ENCODE measurements at regions not wholly inside any gene's neighbourhood (a gene's known extent, or its start where the extent isn't known, plus 50 kb on each side); places are given as distances from the start of the nearest gene placed in this dataset.
"Not testable (repeated sequence)": the region's sequence is repeated elsewhere in the genome, so short reads cannot be mapped to it uniquely, and the experiment has no call there.

GRCh38 chr7:118918556-118918955 lies 694.1 kb downstream of the ANKRD7 start:
- DNase-seq (ENCODE audit: low read depth in 2 of 2): no peak

- no peak for DNase-seq (ENCODE audit: low read depth in 2 of 2)
These were observed 714.3 kb downstream of the ANKRD7 start for GRCh38 chr7:118938845-118939244.

- no peak for DNase-seq (ENCODE audit: low read depth in 2 of 2)
These were observed 719.8 kb downstream of the ANKRD7 start for GRCh38 chr7:118944271-118944670.

GRCh38 chr7:118945911-118946682 lies 721.6 kb downstream of the ANKRD7 start:
- no peak for DNase-seq (ENCODE audit: low read depth in 2 of 2)

GRCh38 chr7:118948508-118948907 lies 724.0 kb downstream of the ANKRD7 start:
- no peak for DNase-seq (ENCODE audit: low read depth in 2 of 2)

DNA sequence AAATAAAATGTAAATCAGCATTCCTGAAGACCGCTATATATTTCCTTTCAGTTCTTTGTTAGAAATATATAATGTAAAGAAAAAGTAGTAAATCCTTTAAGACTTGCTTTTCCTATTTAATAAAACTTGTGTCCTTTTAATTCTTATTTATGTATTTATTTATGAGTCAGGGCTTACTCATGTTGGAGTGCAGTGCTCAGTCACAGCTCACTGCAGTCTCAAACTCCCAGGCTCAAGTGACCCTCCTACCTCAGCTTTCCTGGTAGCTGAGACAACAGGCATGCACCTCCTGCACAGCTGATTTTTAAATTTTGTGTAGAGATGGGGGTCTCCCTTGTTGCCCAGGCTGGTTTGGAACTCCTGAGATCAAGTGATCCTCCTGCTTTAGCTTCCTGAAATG lies 724.5 kb downstream of the ANKRD7 start:
- no peak for DNase-seq (ENCODE audit: low read depth in 2 of 2)

- not testable (repeated sequence) for DNase-seq (ENCODE audit: low read depth in 2 of 2)
These were observed 731.8 kb downstream of the ANKRD7 start for GRCh38 chr7:118956285-118956684.

GRCh38 chr7:118969370-118969769 lies 744.9 kb downstream of the ANKRD7 start:
- no peak for DNase-seq (ENCODE audit: low read depth in 2 of 2)

DNA sequence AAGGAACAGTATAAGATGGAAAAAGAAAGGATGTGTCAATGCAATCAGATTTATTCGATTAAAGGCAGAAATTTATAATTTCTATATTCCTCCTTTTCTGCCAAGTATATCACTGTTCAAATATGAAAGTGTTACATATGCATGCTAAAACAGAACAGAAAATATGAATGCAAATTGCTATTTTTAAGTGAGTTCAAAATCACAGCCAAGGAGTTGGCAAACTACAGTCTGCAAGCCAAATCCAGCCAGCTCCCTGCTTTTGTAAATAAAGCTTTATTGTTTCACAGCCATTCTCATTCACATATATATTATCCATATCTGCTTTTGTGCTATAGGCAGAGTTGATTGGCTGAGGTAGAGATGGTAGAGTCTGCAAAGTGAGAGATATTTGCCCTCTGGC lies 747.2 kb downstream of the ANKRD7 start:
- DNase-seq (ENCODE audit: low read depth in 2 of 2): no peak

DNA sequence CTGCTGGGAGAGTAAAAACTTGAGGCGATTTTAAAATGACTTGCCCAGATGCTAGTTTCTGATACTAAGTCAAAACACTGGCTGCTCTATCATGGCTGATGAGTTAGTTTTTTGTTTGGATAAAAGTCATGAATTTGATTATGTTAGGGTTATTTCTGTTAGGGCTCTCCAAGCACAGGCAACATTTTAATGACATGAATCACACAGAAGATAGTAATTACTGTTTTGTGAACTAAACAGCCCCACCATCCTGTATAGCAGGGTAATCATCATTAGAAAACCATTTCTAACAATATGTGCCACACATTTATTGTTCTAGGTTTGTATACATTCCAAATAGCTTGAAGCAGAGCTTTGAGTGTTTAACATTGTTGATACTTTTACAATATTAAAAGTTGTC lies 750.3 kb downstream of the ANKRD7 start:
- DNase-seq (ENCODE audit: low read depth in 2 of 2): no peak

GRCh38 chr7:118995350-118995749 lies 770.8 kb downstream of the ANKRD7 start:
- no peak for DNase-seq (ENCODE audit: low read depth in 2 of 2)

GRCh38 chr7:119007236-119007635 lies 782.7 kb downstream of the ANKRD7 start:
- no peak for DNase-seq (ENCODE audit: low read depth in 2 of 2)

DNA sequence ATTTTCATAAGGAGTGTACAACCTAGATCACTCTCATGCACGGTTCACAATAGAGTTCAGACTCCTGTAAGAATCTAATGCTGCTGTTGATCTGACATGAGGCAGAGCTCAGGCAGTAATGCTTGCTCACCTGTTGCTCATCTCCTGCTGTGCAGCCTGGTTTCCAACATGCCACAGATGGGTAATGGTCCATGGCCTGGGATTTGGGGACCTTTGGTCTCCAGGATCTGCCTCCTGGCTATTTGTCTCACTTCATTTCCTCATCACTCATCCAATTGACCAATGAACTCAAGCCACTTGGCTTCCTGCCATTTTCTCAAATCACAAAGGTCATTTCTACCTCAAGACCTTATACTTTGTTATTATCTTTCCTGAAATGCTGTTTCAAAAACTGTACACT lies 786.1 kb downstream of the ANKRD7 start:
- DNase-seq (ENCODE audit: low read depth in 2 of 2): no peak

DNA sequence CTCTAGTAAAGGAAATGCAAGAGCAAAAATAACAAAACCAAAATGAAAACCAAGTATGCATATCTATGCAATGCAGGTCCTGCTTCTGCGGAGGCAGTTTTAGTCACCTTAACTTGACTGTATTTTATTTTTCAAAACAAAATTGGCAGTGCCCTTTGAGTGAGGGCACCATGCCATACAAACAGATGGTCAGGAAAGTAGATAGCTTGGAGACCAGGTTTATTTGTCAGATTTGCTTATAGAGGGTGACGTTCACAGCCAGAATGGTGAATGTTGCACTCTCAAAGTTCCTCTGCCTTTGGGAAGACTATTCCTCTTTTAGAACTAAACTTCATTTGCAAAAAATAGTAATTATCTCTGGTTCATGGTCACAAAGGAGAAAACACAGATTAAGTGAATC lies 801.9 kb downstream of the ANKRD7 start:
- DNase-seq (ENCODE audit: low read depth in 2 of 2): no peak

GRCh38 chr7:119028736-119029135 lies 804.2 kb downstream of the ANKRD7 start:
- no peak for DNase-seq (ENCODE audit: low read depth in 2 of 2)

GRCh38 chr7:119032136-119032535 lies 807.6 kb downstream of the ANKRD7 start:
- DNase-seq (ENCODE audit: low read depth in 2 of 2): not testable (repeated sequence)

DNA sequence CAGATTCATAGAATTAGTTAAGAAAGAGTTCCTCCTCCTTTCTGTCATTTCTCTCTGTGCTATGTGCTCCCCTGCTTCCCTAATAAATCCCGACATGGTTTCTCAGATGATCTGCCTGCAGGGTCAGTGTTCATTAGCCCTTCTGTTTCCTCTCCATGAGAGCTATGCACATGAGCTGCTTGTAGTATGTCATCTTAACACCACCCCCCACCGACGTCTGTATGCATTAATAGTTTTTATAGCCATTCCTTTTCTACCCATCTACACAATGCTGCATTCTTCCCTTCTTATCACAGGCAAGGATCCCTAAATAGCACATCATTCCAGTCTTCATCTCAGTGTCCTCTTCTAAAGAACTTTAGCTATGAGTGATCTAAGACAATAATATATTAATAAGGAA lies 809.1 kb downstream of the ANKRD7 start:
- no peak for DNase-seq (ENCODE audit: low read depth in 2 of 2)

- no peak for DNase-seq (ENCODE audit: low read depth in 2 of 2)
These were observed 813.4 kb downstream of the ANKRD7 start for GRCh38 chr7:119037941-119038340.

- no peak for DNase-seq (ENCODE audit: low read depth in 2 of 2)
These were observed 821.6 kb downstream of the ANKRD7 start for GRCh38 chr7:119046068-119046467.

- DNase-seq (ENCODE audit: low read depth in 2 of 2): no peak
These were observed 841.5 kb downstream of the ANKRD7 start for GRCh38 chr7:119065966-119066365.

GRCh38 chr7:119086026-119086425 lies 861.5 kb downstream of the ANKRD7 start:
- DNase-seq (ENCODE audit: low read depth in 2 of 2): no peak

- DNase-seq (ENCODE audit: low read depth in 2 of 2): no peak
These were observed 866.3 kb downstream of the ANKRD7 start for GRCh38 chr7:119090851-119091250.

GRCh38 chr7:119096683-119097082 lies 872.2 kb downstream of the ANKRD7 start:
- no peak for DNase-seq (ENCODE audit: low read depth in 2 of 2)

Data from stimulated activated CD4-positive, alpha-beta T cell treated with anti-CD3 and anti-CD28 coated beads, Interleukin-12 subunit alpha, Interleukin-12 subunit beta, amount 100 ng/mL, for 24 hours (primary cell).